Transverse colon (tissue), 4 donors: ENCODE measurements at regions not wholly inside any gene's neighbourhood (a gene's known extent, or its start where the extent isn't known, plus 50 kb on each side); places are given as distances from the start of the nearest gene placed in this dataset.

Experiments
- POLR2AphosphoS5 ChIP-seq, 3 donors: sonication (generic); formaldehyde crosslinking; IDR thresholded peaks; one replicate each; pipeline ENCODE4 v1.6.1; 2016; ENCODE audit warnings: antibody characterized with exemption in 3 of 3
- TF ChIP-seq, protein P1 (sequence below), 5 experiments: fragments of 200-600 bp in 3 of 5; fragments of 450-650 bp in 2 of 5; sonication (generic) in 3 of 5; IDR thresholded peaks; 1 replicate in 2 of 5; 2 replicates in 3 of 5; pipeline ENCODE4 v1.5.1; 2016 to 2017; ENCODE audit warnings: antibody characterized with exemption in 5 of 5, inconsistent platforms in 3 of 5, mild to moderate bottlenecking in 2 of 5, moderate library complexity in 1 of 5

DNA sequence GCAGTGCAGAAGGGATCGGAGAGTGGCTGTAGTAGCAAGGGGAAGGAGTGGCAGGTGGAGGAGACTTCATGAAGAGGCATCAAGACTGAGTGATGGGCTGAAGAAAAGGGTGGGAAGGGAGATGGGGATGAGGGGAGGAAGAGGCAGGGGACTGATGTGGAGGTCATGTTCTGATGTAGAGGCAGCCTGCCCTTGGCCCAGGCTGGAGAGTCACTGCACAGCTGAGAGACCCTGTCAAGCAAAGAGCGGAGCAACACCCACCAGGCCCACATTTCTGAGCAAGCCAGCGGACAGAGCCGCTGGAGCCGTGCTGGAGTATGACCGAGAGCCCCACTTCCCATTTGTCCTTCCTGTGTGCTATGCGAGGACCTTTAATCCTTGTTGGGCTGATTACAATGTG, 501.6 kb upstream of the MKI67 start:
- TF ChIP-seq, protein P1, sequence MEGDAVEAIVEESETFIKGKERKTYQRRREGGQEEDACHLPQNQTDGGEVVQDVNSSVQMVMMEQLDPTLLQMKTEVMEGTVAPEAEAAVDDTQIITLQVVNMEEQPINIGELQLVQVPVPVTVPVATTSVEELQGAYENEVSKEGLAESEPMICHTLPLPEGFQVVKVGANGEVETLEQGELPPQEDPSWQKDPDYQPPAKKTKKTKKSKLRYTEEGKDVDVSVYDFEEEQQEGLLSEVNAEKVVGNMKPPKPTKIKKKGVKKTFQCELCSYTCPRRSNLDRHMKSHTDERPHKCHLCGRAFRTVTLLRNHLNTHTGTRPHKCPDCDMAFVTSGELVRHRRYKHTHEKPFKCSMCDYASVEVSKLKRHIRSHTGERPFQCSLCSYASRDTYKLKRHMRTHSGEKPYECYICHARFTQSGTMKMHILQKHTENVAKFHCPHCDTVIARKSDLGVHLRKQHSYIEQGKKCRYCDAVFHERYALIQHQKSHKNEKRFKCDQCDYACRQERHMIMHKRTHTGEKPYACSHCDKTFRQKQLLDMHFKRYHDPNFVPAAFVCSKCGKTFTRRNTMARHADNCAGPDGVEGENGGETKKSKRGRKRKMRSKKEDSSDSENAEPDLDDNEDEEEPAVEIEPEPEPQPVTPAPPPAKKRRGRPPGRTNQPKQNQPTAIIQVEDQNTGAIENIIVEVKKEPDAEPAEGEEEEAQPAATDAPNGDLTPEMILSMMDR (IDR thresholded peaks at IDR 0.05), result no peak
- no peak for TF ChIP-seq POLR2AphosphoS5 (IDR thresholded peaks at IDR 0.05)
